GM18517 (cell line): ENCODE measurements at regions not wholly inside any gene's neighbourhood (a gene's known extent, or its start where the extent isn't known, plus 50 kb on each side); places are given as distances from the start of the nearest gene placed in this dataset.

ENCODE experiments used
- ATAC-seq: cut with Tn5 transposase; IDR thresholded peaks from one replicate; pipeline ENCODE4 v1.9.1; 2021; ENCODE audit warnings: mild to moderate bottlenecking, moderate library complexity; ENCODE audit not compliant: unreplicated experiment

- no peak for ATAC-seq
Observed at GRCh38 chr12:66903782-66904396, 225.0 kb upstream of the GRIP1 start.

- no peak for ATAC-seq
Observed at GRCh38 chr12:66905201-66905600, 226.3 kb upstream of the GRIP1 start.

DNA sequence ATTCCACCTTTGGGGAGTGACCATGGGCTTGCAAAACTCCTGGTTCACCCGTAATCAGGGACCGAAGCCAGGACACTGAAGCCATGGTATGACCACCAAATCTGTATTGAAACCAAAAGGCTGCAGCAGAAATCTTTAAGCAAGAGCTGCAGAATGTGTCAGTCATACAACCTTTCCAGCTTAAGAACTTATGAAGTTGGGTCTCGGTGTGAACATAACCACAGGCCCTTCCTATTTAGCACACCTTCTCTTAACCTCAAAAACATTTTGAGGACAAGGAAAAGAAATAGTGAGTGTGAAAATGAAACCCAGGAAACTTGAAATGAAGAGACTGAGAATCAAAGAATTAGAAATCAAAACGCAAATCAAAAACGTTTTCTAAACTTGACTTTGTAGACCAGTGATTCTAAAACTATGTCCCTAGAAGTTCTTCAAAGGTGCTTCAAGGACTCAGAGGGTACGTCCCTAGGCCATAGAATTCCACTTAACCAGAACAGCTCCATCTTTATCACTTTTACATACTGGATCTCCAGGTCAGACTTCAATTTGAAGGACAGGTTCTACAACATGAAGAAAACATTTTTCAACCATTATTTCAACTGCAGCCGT, 231.6 kb upstream of the GRIP1 start:
- no peak for ATAC-seq

- no peak for ATAC-seq
Observed at GRCh38 chr12:66915306-66915904, 236.5 kb upstream of the GRIP1 start.

- ATAC-seq: no peak
Observed at GRCh38 chr12:66916189-66916588, 237.3 kb upstream of the GRIP1 start.

- no peak for ATAC-seq
Observed at GRCh38 chr12:66919466-66919865, 240.6 kb upstream of the GRIP1 start.

DNA sequence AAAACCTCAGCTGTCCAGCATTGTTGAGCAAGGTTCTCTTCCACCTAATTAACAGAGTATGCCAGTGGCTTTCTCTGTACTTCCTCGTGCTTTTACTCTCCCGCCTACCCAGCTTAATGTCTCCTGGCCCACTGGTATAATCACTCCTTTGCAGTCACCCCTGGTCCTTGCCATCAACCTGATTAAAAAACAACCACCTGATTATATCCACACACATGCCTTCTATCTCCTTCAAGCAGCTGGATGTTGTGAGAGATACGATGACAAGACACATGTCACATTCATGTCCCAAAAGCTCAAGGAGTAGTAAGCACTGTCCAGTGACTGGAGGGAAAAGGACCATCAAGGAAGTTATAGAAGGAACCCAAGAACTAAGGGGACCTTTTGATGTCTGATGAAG, 241.3 kb upstream of the GRIP1 start:
- ATAC-seq: no peak

GRCh38 chr12:66921151-66921550, 242.3 kb upstream of the GRIP1 start:
- ATAC-seq: no peak

GRCh38 chr12:66925083-66925482, 246.2 kb upstream of the GRIP1 start:
- ATAC-seq: no peak

DNA sequence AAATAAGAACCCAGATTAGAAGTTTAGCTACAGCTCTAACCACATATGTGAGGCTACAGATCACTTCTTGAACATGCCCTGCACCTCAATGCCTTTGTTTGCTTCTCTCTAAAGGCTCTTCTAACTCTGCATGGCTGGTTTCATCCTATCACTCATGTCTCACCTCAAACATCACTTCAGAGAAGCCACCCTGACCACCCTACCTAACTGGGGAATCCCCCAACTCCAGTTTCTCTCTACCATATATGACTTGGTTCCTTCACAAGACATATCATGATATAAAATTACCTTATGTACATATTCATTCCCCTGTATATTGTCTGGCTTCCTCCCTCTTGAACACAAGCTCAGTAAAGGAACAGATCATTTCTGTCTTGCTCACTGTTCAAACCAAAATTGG, 250.2 kb upstream of the GRIP1 start:
- no peak for ATAC-seq

GRCh38 chr12:66931091-66931490, 252.2 kb upstream of the GRIP1 start:
- ATAC-seq: no peak

GRCh38 chr12:66932126-66932525, 253.2 kb upstream of the GRIP1 start:
- no peak for ATAC-seq

DNA sequence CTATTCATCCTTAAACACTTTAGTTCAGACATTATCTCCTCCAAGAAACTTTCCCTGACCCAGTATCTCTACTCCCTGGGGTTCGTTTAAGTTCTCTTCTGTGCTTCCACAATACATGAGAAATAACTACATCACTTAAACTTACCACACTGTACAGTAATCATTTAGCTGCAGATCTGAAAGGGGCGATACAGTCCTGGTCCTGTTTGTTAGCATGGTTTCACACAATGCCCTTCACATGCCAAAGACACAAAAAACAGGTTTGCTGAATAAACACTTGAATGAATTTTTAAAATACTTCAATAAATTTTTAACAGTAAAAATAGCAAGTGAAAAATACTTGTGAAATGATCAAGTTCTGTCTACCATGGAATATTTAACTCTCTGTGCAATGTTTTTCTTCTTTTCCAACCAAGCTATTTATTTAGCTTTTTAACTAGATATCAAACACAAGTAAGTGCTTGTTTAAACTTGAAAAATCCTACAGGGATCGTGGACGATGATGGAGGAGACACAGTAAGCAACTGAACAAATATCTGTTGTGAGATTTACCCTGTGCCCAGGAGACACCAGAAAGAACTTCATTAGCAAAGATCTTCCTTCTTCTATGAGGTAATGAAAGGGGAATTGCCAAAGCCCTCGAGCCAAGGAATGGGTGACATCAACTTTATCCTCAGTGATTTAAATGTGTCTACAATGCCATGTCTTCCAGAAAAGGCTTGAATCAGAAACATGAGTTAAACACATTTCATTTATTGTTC, 255.6 kb upstream of the GRIP1 start:
- ATAC-seq: no peak

DNA sequence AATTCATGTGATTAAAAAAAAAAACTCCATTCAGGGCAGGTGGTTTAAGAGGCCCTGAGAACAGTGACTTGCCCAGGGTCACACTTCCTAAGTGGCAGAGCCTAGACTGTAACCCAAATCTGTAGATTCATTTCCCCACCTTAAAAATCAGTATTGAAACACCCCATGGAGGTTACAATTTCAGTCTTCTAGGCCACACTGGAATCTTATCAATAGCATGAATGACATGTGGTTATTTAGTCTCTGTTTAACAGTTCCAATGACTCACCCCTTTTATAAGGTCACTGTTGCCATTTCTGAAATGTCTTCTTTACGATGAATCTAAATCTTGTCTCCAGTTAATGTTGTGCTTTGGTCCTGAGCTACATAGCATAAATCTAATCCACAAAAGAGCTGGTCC, 262.3 kb upstream of the GRIP1 start:
- ATAC-seq: no peak

- ATAC-seq: no peak
Observed at GRCh38 chr12:66942741-66943465, 264.0 kb upstream of the GRIP1 start.

DNA sequence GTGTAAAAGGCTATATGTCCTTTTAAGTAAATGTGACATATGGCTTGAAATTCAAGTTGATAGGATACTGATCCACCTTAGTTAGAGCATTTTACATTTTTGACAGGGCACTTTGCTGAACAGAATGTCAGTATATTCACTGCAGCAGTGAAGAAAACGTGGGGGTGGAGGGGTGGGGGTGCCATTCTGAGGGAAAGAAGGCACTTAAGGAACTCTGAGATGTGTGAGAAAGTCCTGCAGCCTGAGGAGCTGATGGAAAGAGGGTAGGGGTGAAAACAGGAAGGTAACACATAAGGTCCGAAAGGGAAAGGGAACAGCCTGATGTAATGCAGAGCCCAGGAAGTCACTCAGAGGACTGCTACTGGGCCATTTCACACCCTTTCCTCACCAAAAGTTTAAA, 265.5 kb upstream of the GRIP1 start:
- no peak for ATAC-seq

- ATAC-seq: no peak
Observed at GRCh38 chr12:66945189-66945817, 266.4 kb upstream of the GRIP1 start.

GRCh38 chr12:66947119-66947518, 268.2 kb upstream of the GRIP1 start:
- no peak for ATAC-seq

- no peak for ATAC-seq
Observed at GRCh38 chr12:66952668-66953067, 273.8 kb upstream of the GRIP1 start.

GRCh38 chr12:66956300-66956699, 277.4 kb upstream of the GRIP1 start:
- no peak for ATAC-seq

GRCh38 chr12:66959276-66959675, 280.4 kb upstream of the GRIP1 start:
- no peak for ATAC-seq
